ENCODE measurements at regions not wholly inside any gene's neighbourhood (a gene's known extent, or its start where the extent isn't known, plus 50 kb on each side); places are given as distances from the start of the nearest gene placed in this dataset.
"Not testable (repeated sequence)": the region's sequence is repeated elsewhere in the genome, so short reads cannot be mapped to it uniquely, and the experiment has no call there.

DNA sequence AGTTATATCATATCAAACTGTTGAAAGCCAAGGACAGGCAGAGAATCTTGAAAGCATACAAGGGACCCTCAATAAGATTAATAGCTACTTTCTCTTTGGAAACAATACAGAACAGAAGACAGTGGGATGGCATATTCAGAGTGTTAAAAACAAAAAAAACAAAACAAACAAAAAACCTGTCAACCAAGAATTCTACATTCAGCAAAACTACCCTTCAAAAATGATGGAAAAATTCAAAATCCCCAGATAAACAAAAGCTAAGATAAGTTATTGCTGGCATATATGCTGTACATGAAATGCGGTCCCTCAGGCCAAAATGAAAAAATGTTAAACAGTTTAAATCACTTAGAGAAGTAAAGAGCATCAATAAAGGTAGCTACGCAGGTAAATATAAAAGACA, 425.1 kb downstream of the ACTL7B start:
- Histone ChIP-seq H3K27ac (ENCODE audit: control insufficient read depth, insufficient read depth, low read length) (no peak overlapping the region), H3K9me1 (ENCODE audit: control insufficient read depth, extremely low read depth, insufficient read depth, low read length) (no peaks in the 10 kb centered on the region), H2AFZ (ENCODE audit: control insufficient read depth, low read length) (no peak overlapping the region), H3K9ac (ENCODE audit: control insufficient read depth, extremely low read depth, insufficient read depth, low read length) (no peak overlapping the region), H4K20me1 (ENCODE audit: control insufficient read depth, extremely low read depth, insufficient read depth, low read length) (no peaks in the 10 kb centered on the region), H3K4me2 (ENCODE audit: control insufficient read depth, extremely low read depth, insufficient read depth, low read depth, low read length) (no peak overlapping the region), H3K79me2 (ENCODE audit: control insufficient read depth, insufficient read depth, low read length) (no peaks in the 10 kb centered on the region), H3K4me1 (ENCODE audit: control insufficient read depth, extremely low read depth, insufficient read depth, low read length) (no peaks in the 10 kb centered on the region), H3K4me3 (ENCODE audit: control insufficient read depth in 2 of 3, extremely low read depth in 1 of 3, insufficient read depth in 2 of 3, low read depth in 1 of 3, low read length in 3 of 3) (no peak overlapping the region), H3K36me3 (ENCODE audit: control insufficient read depth in 2 of 2, extremely low read depth in 1 of 2, insufficient read depth in 2 of 2, low read length in 2 of 2) (no peaks in the 10 kb centered on the region), H3K27me3 (ENCODE audit: control insufficient read depth, extremely low read depth, insufficient read depth, low read length) (no peaks in the 10 kb centered on the region), H3K9me3 (ENCODE audit: control insufficient read depth, low read depth, low read length) (no peaks in the 10 kb centered on the region)
- dilution Hi-C loops (cut with MboI; ENCODE audit: extremely low pct_ligation_motif_present, low sequenced_read_pairs) = no loop called here
- no peak for FAIRE-seq
- TF ChIP-seq EZH2 (IDR thresholded peaks at IDR 0.05; ENCODE audit: low read length) = no peak
- TF ChIP-seq, protein P1, sequence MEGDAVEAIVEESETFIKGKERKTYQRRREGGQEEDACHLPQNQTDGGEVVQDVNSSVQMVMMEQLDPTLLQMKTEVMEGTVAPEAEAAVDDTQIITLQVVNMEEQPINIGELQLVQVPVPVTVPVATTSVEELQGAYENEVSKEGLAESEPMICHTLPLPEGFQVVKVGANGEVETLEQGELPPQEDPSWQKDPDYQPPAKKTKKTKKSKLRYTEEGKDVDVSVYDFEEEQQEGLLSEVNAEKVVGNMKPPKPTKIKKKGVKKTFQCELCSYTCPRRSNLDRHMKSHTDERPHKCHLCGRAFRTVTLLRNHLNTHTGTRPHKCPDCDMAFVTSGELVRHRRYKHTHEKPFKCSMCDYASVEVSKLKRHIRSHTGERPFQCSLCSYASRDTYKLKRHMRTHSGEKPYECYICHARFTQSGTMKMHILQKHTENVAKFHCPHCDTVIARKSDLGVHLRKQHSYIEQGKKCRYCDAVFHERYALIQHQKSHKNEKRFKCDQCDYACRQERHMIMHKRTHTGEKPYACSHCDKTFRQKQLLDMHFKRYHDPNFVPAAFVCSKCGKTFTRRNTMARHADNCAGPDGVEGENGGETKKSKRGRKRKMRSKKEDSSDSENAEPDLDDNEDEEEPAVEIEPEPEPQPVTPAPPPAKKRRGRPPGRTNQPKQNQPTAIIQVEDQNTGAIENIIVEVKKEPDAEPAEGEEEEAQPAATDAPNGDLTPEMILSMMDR (optimal IDR thresholded peaks at IDR 0.05 in 1 of 3, IDR thresholded peaks at IDR 0.05 in 1 of 3, conservative IDR thresholded peaks at IDR 0.05 in 1 of 3; ENCODE audit: extremely low read depth in 1 of 3, insufficient read depth in 2 of 3, low read length in 3 of 3) = no peak
- no peak for DNase-seq (ENCODE audit: low read depth, low spot score)

GRCh38 chr9:108427751-108428150, 428.0 kb downstream of the ACTL7B start:
- dilution Hi-C loops (cut with MboI; ENCODE audit: extremely low pct_ligation_motif_present, low sequenced_read_pairs) = no loop called here
- no peaks in the 10 kb centered on the region for H3K9me1 ChIP-seq (ENCODE audit: control insufficient read depth, extremely low read depth, insufficient read depth, low read length)

DNA sequence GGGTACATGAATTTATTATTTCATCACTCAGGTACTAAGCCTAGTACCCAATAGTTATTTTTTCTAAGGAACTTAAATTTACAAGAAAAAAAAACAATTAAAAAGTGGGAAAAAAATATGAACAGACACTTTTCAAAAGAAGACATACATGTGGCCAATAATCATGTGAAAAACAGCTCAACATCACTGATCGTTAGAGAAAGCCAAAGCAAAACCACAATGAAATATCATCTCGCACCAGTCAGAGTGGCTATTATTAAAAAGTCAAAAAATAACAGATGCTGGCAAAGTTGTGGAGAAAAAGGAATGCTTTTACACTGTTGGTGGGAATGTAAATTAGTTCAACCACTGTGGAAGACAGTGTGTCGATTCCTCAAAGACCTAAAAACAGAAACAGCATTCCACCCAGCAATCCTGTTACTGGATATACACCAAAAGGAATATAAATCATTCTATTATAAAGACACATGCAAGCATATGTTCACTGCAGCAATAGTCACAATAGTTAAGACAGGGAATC, 429.3 kb downstream of the ACTL7B start:
- H3K4me3 ChIP-seq (ENCODE audit: control insufficient read depth in 2 of 3, extremely low read depth in 1 of 3, insufficient read depth in 2 of 3, low read depth in 1 of 3, low read length in 3 of 3); H2AFZ ChIP-seq (ENCODE audit: control insufficient read depth, low read length); H3K27me3 ChIP-seq (ENCODE audit: control insufficient read depth, extremely low read depth, insufficient read depth, low read length); FAIRE-seq; dilution Hi-C loops (cut with MboI; ENCODE audit: extremely low pct_ligation_motif_present, low sequenced_read_pairs); H3K27ac ChIP-seq (ENCODE audit: control insufficient read depth, insufficient read depth, low read length); H3K9me3 ChIP-seq (ENCODE audit: control insufficient read depth, low read depth, low read length); H3K79me2 ChIP-seq (ENCODE audit: control insufficient read depth, insufficient read depth, low read length); H3K36me3 ChIP-seq (ENCODE audit: control insufficient read depth in 2 of 2, extremely low read depth in 1 of 2, insufficient read depth in 2 of 2, low read length in 2 of 2); DNase-seq (ENCODE audit: low read depth, low spot score); H3K9ac ChIP-seq (ENCODE audit: control insufficient read depth, extremely low read depth, insufficient read depth, low read length); H3K4me2 ChIP-seq (ENCODE audit: control insufficient read depth, extremely low read depth, insufficient read depth, low read depth, low read length); H3K9me1 ChIP-seq (ENCODE audit: control insufficient read depth, extremely low read depth, insufficient read depth, low read length); H4K20me1 ChIP-seq (ENCODE audit: control insufficient read depth, extremely low read depth, insufficient read depth, low read length): not testable (repeated sequence)
- H3K4me1 ChIP-seq (ENCODE audit: control insufficient read depth, extremely low read depth, insufficient read depth, low read length) = peaks cover 13% of the 10 kb centered on the region

More at GRCh38 chr9:108427751-108428150, 428.0 kb downstream of the ACTL7B start:
- Histone ChIP-seq H3K27ac (ENCODE audit: control insufficient read depth, insufficient read depth, low read length) (no peak overlapping the region), H4K20me1 (ENCODE audit: control insufficient read depth, extremely low read depth, insufficient read depth, low read length) (no peaks in the 10 kb centered on the region), H3K9me3 (ENCODE audit: control insufficient read depth, low read depth, low read length) (no peaks in the 10 kb centered on the region), H2AFZ (ENCODE audit: control insufficient read depth, low read length) (no peak overlapping the region), H3K79me2 (ENCODE audit: control insufficient read depth, insufficient read depth, low read length) (no peaks in the 10 kb centered on the region), H3K4me2 (ENCODE audit: control insufficient read depth, extremely low read depth, insufficient read depth, low read depth, low read length) (no peak overlapping the region), H3K4me3 (ENCODE audit: control insufficient read depth in 2 of 3, extremely low read depth in 1 of 3, insufficient read depth in 2 of 3, low read depth in 1 of 3, low read length in 3 of 3) (no peak overlapping the region), H3K27me3 (ENCODE audit: control insufficient read depth, extremely low read depth, insufficient read depth, low read length) (no peaks in the 10 kb centered on the region), H3K9ac (ENCODE audit: control insufficient read depth, extremely low read depth, insufficient read depth, low read length) (no peak overlapping the region), H3K36me3 (ENCODE audit: control insufficient read depth in 2 of 2, extremely low read depth in 1 of 2, insufficient read depth in 2 of 2, low read length in 2 of 2) (no peaks in the 10 kb centered on the region), H3K4me1 (ENCODE audit: control insufficient read depth, extremely low read depth, insufficient read depth, low read length) (peaks cover 13% of the 10 kb centered on the region)
- TF ChIP-seq, protein P1 (optimal IDR thresholded peaks at IDR 0.05 in 1 of 3, IDR thresholded peaks at IDR 0.05 in 1 of 3, conservative IDR thresholded peaks at IDR 0.05 in 1 of 3; ENCODE audit: extremely low read depth in 1 of 3, insufficient read depth in 2 of 3, low read length in 3 of 3) = no peak
- TF ChIP-seq EZH2 (IDR thresholded peaks at IDR 0.05; ENCODE audit: low read length) = no peak
- FAIRE-seq (no peak), DNase-seq (ENCODE audit: low read depth, low spot score) (no peak)

All from keratinocyte (primary cell).